ENCODE measurements at regions not wholly inside any gene's neighbourhood (a gene's known extent, or its start where the extent isn't known, plus 50 kb on each side); places are given as distances from the start of the nearest gene placed in this dataset.

- Histone ChIP-seq H3K4me2 (ENCODE audit: low read length) (no peak overlapping the region), H2AFZ (ENCODE audit: low read depth, low read length) (no peak overlapping the region), H3K4me1 (ENCODE audit: low read length) (no peaks in the 10 kb centered on the region), H4K20me1 (ENCODE audit: insufficient read depth, low read length) (no peaks in the 10 kb centered on the region), H3K27me3 (ENCODE audit: low read depth, low read length) (peaks cover 4% of the 10 kb centered on the region; the same call in 1 of the 2 replicates), H3K9ac (ENCODE audit: low read length) (no peak overlapping the region), H3K36me3 (replicated peaks; ENCODE audit: low read depth, low read length) (no peaks in the 10 kb centered on the region), H3K4me3 (ENCODE audit: low read length) (no peak overlapping the region), H3K9me3 (ENCODE audit: insufficient read depth, low read length) (no peaks in the 10 kb centered on the region), H3K27ac (ENCODE audit: low read length) (no peak overlapping the region), H3K79me2 (ENCODE audit: low read length) (no peaks in the 10 kb centered on the region)
- TF ChIP-seq EZH2phosphoT487 (IDR thresholded peaks at IDR 0.05; ENCODE audit: low read depth) = no peak
- TF ChIP-seq CTCF (IDR thresholded peaks at IDR 0.05; ENCODE audit: low read depth, low read length) = no peak
Observed at GRCh38 chr11:44498089-44498871, 67.2 kb upstream of the CD82 start.

- Histone ChIP-seq H3K4me1 (ENCODE audit: low read length) (peaks cover 15% of the 10 kb centered on the region), H3K4me2 (ENCODE audit: low read length) (no peak overlapping the region), H3K79me2 (ENCODE audit: low read length) (no peaks in the 10 kb centered on the region), H3K36me3 (replicated peaks; ENCODE audit: low read depth, low read length) (no peaks in the 10 kb centered on the region), H3K27me3 (ENCODE audit: low read depth, low read length) (peaks cover 4% of the 10 kb centered on the region; the same call in 1 of the 2 replicates), H3K9me3 (ENCODE audit: insufficient read depth, low read length) (no peaks in the 10 kb centered on the region; the same call in 1 of the 2 replicates), H3K9ac (ENCODE audit: low read length) (no peak overlapping the region), H2AFZ (ENCODE audit: low read depth, low read length) (no peak overlapping the region), H4K20me1 (ENCODE audit: insufficient read depth, low read length) (no peaks in the 10 kb centered on the region), H3K27ac (ENCODE audit: low read length) (no peak overlapping the region), H3K4me3 (ENCODE audit: low read length) (no peak overlapping the region)
- TF ChIP-seq CTCF (IDR thresholded peaks at IDR 0.05; ENCODE audit: low read depth, low read length) = no peak
- TF ChIP-seq EZH2phosphoT487 (IDR thresholded peaks at IDR 0.05; ENCODE audit: low read depth) = no peak
Observed at GRCh38 chr11:44502506-44502905, 63.0 kb upstream of the CD82 start.

GRCh38 chr11:44505581-44506054 lies 59.8 kb upstream of the CD82 start:
- H3K27ac ChIP-seq (ENCODE audit: low read length) = no peak overlapping the region
- no peaks in the 10 kb centered on the region for H4K20me1 ChIP-seq (ENCODE audit: insufficient read depth, low read length)
- no peak overlapping the region for H3K4me3 ChIP-seq (ENCODE audit: low read length)
- H3K4me1 ChIP-seq (ENCODE audit: low read length) = peaks cover 15% of the 10 kb centered on the region
- H3K9me3 ChIP-seq (ENCODE audit: insufficient read depth, low read length) = no peaks in the 10 kb centered on the region; the same call in 1 of the 2 replicates
- peaks cover 8% of the 10 kb centered on the region; the same call in 1 of the 2 replicates for H3K27me3 ChIP-seq (ENCODE audit: low read depth, low read length)
- H3K4me2 ChIP-seq (ENCODE audit: low read length) = no peak overlapping the region
- no peak overlapping the region for H2AFZ ChIP-seq (ENCODE audit: low read depth, low read length)
- no peaks in the 10 kb centered on the region for H3K79me2 ChIP-seq (ENCODE audit: low read length)
- TF ChIP-seq EZH2phosphoT487 (IDR thresholded peaks at IDR 0.05; ENCODE audit: low read depth) = no peak
- no peak for TF ChIP-seq CTCF (IDR thresholded peaks at IDR 0.05; ENCODE audit: low read depth, low read length)
- no peaks in the 10 kb centered on the region for H3K36me3 ChIP-seq (replicated peaks; ENCODE audit: low read depth, low read length)
- H3K9ac ChIP-seq (ENCODE audit: low read length) = no peak overlapping the region

- H3K36me3 ChIP-seq (replicated peaks; ENCODE audit: low read depth, low read length) = no peaks in the 10 kb centered on the region
- no peaks in the 10 kb centered on the region for H4K20me1 ChIP-seq (ENCODE audit: insufficient read depth, low read length)
- no peak overlapping the region for H3K4me3 ChIP-seq (ENCODE audit: low read length)
- H3K4me2 ChIP-seq (ENCODE audit: low read length) = peak overlapping the region; percentile 34
- H3K4me1 ChIP-seq (ENCODE audit: low read length) = peaks cover 15% of the 10 kb centered on the region
- no peaks in the 10 kb centered on the region for H3K79me2 ChIP-seq (ENCODE audit: low read length)
- H3K27ac ChIP-seq (ENCODE audit: low read length) = no peak overlapping the region
- peaks cover 13% of the 10 kb centered on the region for H3K27me3 ChIP-seq (ENCODE audit: low read depth, low read length)
- no peak overlapping the region for H2AFZ ChIP-seq (ENCODE audit: low read depth, low read length)
- TF ChIP-seq EZH2phosphoT487 (IDR thresholded peaks at IDR 0.05; ENCODE audit: low read depth) (no peak), CTCF (IDR thresholded peaks at IDR 0.05; ENCODE audit: low read depth, low read length) (no peak)
- no peak overlapping the region for H3K9ac ChIP-seq (ENCODE audit: low read length)
- no peaks in the 10 kb centered on the region; the same call in 1 of the 2 replicates for H3K9me3 ChIP-seq (ENCODE audit: insufficient read depth, low read length)
Observed at GRCh38 chr11:44506375-44507016, 59.0 kb upstream of the CD82 start.

Data from OCI-LY3 (cell line).